Pons (tissue), 1 donor: ENCODE measurements at regions not wholly inside any gene's neighbourhood (a gene's known extent, or its start where the extent isn't known, plus 50 kb on each side); places are given as distances from the start of the nearest gene placed in this dataset.
A peak's percentile ranks its signal among the peaks of the same experiment; 100 is the strongest.
"Not testable (repeated sequence)": the region's sequence is repeated elsewhere in the genome, so short reads cannot be mapped to it uniquely, and the experiment has no call there.

Experiments used
- DNase-seq: peaks from one replicate; pipeline ENCODE4 v3.0.0-alpha.2; 2016; ENCODE audit warnings: low spot score

- not testable (repeated sequence) for DNase-seq
Observed at GRCh38 chr9:65395121-65395520, 110.1 kb upstream of the FOXD4L5 start.

GRCh38 chr9:65393111-65393810 is 108.3 kb upstream of the FOXD4L5 start:
- not testable (repeated sequence) for DNase-seq

GRCh38 chr9:65392611-65393010 is 107.6 kb upstream of the FOXD4L5 start:
- DNase-seq, result not testable (repeated sequence)

- not testable (repeated sequence) for DNase-seq
Observed at GRCh38 chr9:65389710-65390109, 104.7 kb upstream of the FOXD4L5 start.

- DNase-seq, result not testable (repeated sequence)
Observed at GRCh38 chr9:65389216-65389615, 104.2 kb upstream of the FOXD4L5 start.

GRCh38 chr9:65386699-65387098 is 101.7 kb upstream of the FOXD4L5 start:
- peak; percentile 84 for DNase-seq

- not testable (repeated sequence) for DNase-seq
Observed at GRCh38 chr9:65386191-65386590, 101.2 kb upstream of the FOXD4L5 start.

GRCh38 chr9:65385655-65386024 is 100.6 kb upstream of the FOXD4L5 start:
- not testable (repeated sequence) for DNase-seq

GRCh38 chr9:65384759-65385654 is 100.0 kb upstream of the FOXD4L5 start:
- not testable (repeated sequence) for DNase-seq

GRCh38 chr9:65384066-65384465 is 99.1 kb upstream of the FOXD4L5 start:
- DNase-seq, result not testable (repeated sequence)

- not testable (repeated sequence) for DNase-seq
Observed at GRCh38 chr9:65383646-65384045, 98.6 kb upstream of the FOXD4L5 start.

- DNase-seq, result not testable (repeated sequence)
Observed at GRCh38 chr9:65382701-65383318, 97.8 kb upstream of the FOXD4L5 start.
